ENCODE measurements at regions not wholly inside any gene's neighbourhood (a gene's known extent, or its start where the extent isn't known, plus 50 kb on each side); places are given as distances from the start of the nearest gene placed in this dataset.

- Mint-ChIP-seq H3K9me3 (no peaks in the 10 kb centered on the region), H3K27me3 (peaks cover 11% of the 10 kb centered on the region), H3K36me3 (no peaks in the 10 kb centered on the region), H3K27ac (no peak overlapping the region), H3K4me3 (no peak overlapping the region), H3K4me1 (ENCODE audit: low read depth) (no peaks in the 10 kb centered on the region)
- DNase-seq, result no peak
- POLR2A ChIA-PET, result no interaction called here
- intact Hi-C loops (cut with micrococcal nuclease), result loop anchor here (1.0 to 5.0 kb wide), 2 partner anchors 837 to 957 kb away; no protein-coding TSS in a partner anchor
- CTCF ChIA-PET, result interaction anchor here (1.8 to 2.2 kb wide), 2 partner anchors 11 to 836 kb away, joined by 8 to 10 read pairs; no protein-coding TSS in a partner anchor
Observed at GRCh38 chr5:109478830-109479229, 69.1 kb upstream of the PJA2 start.

- no peaks in the 10 kb centered on the region for H3K36me3 Mint-ChIP-seq
- DNase-seq, result no peak
- no peaks in the 10 kb centered on the region for H3K4me1 Mint-ChIP-seq (ENCODE audit: low read depth)
- intact Hi-C loops (cut with micrococcal nuclease), result loop anchor here (5.0 kb wide), 1 partner anchor 954 kb away; no protein-coding TSS in a partner anchor
- H3K27ac Mint-ChIP-seq, result no peak overlapping the region
- H3K9me3 Mint-ChIP-seq, result no peaks in the 10 kb centered on the region
- ChIA-PET POLR2A (no interaction called here), CTCF (no interaction called here)
- H3K4me3 Mint-ChIP-seq, result no peak overlapping the region
- H3K27me3 Mint-ChIP-seq, result peaks cover 14% of the 10 kb centered on the region
Observed at GRCh38 chr5:109476292-109476691, 66.5 kb upstream of the PJA2 start.

GRCh38 chr5:109469896-109470662 is 60.3 kb upstream of the PJA2 start:
- peaks cover 8% of the 10 kb centered on the region for H3K27me3 Mint-ChIP-seq
- H3K9me3 Mint-ChIP-seq, result no peaks in the 10 kb centered on the region
- CTCF ChIA-PET, result interaction anchor here (1.2 to 2.4 kb wide), 2 partner anchors 551 to 828 kb away, joined by 3 to 9 read pairs; no protein-coding TSS in a partner anchor
- H3K4me3 Mint-ChIP-seq, result no peak overlapping the region
- H3K4me1 Mint-ChIP-seq (ENCODE audit: low read depth), result peaks cover 3% of the 10 kb centered on the region
- H3K27ac Mint-ChIP-seq, result no peak overlapping the region
- intact Hi-C loops (cut with micrococcal nuclease), result loop anchor here (5.0 kb wide), 1 partner anchor 548 kb away; no protein-coding TSS in a partner anchor
- POLR2A ChIA-PET, result no interaction called here
- no peaks in the 10 kb centered on the region for H3K36me3 Mint-ChIP-seq
- DNase-seq, result no peak

GRCh38 chr5:109468737-109469420 is 59.1 kb upstream of the PJA2 start:
- peaks cover 6% of the 10 kb centered on the region for H3K27me3 Mint-ChIP-seq
- peaks cover 3% of the 10 kb centered on the region for H3K4me1 Mint-ChIP-seq (ENCODE audit: low read depth)
- intact Hi-C loops (cut with micrococcal nuclease), result loop anchor here (5.0 kb wide), 1 partner anchor 547 kb away; no protein-coding TSS in a partner anchor
- H3K27ac Mint-ChIP-seq, result no peak overlapping the region
- H3K4me3 Mint-ChIP-seq, result no peak overlapping the region
- ChIA-PET CTCF (interaction anchor here (0.7 to 2.4 kb wide), 5 partner anchors 9 to 827 kb away, joined by 3 to 10 read pairs (median 4); no protein-coding TSS in a partner anchor), POLR2A (no interaction called here)
- H3K9me3 Mint-ChIP-seq, result no peaks in the 10 kb centered on the region
- no peaks in the 10 kb centered on the region for H3K36me3 Mint-ChIP-seq
- peak; percentile 84 for DNase-seq

- ChIA-PET POLR2A (no interaction called here), CTCF (interaction anchor here (0.7 to 2.4 kb wide), 4 partner anchors 10 to 826 kb away, joined by 3 to 10 read pairs (median 6); no protein-coding TSS in a partner anchor)
- Mint-ChIP-seq H3K4me3 (no peak overlapping the region), H3K36me3 (no peaks in the 10 kb centered on the region), H3K9me3 (no peaks in the 10 kb centered on the region), H3K27ac (no peak overlapping the region), H3K4me1 (ENCODE audit: low read depth) (peaks cover 3% of the 10 kb centered on the region), H3K27me3 (peaks cover 4% of the 10 kb centered on the region)
- no peak for DNase-seq
- intact Hi-C loops (cut with micrococcal nuclease), result loop anchor here (5.0 kb wide), 1 partner anchor 546 kb away; no protein-coding TSS in a partner anchor
Observed at GRCh38 chr5:109468288-109468676, 58.5 kb upstream of the PJA2 start.

GRCh38 chr5:109467058-109467457 is 57.3 kb upstream of the PJA2 start:
- Mint-ChIP-seq H3K4me3 (no peak overlapping the region), H3K9me3 (no peaks in the 10 kb centered on the region), H3K4me1 (ENCODE audit: low read depth) (peaks cover 3% of the 10 kb centered on the region), H3K27ac (no peak overlapping the region), H3K27me3 (peaks cover under 1% of the 10 kb centered on the region), H3K36me3 (no peaks in the 10 kb centered on the region)
- DNase-seq, result no peak
- POLR2A ChIA-PET, result no interaction called here
- CTCF ChIA-PET, result interaction anchor here (1.0 to 2.2 kb wide), 3 partner anchors 11 to 786 kb away, joined by 3 to 10 read pairs (median 3); no protein-coding TSS in a partner anchor
- intact Hi-C loops (cut with micrococcal nuclease), result loop anchor here (5.0 kb wide), 1 partner anchor 545 kb away; no protein-coding TSS in a partner anchor
